ENCODE measurements at regions not wholly inside any gene's neighbourhood (a gene's known extent, or its start where the extent isn't known, plus 50 kb on each side); places are given as distances from the start of the nearest gene placed in this dataset.
A peak's percentile ranks its signal among the peaks of the same experiment; 100 is the strongest.

DNA sequence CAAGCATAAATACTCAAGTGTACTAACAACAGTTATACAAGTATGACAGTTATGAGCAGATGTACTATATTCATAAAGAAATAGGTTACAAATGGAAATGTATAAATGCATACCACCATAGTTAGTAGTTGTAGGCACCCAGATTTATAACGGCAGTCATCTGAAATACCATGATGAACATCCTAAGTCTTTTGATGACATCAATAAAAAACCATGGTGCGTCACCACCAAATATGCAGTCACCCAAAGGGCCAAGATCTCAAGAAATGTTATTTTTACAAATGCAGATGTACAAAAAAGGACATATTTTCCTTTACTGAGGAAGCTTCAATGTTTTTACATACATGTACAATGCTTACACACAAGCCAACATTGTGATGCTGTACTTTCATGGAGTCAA, 70.8 kb upstream of the XPA start:
- peaks cover 20% of the 10 kb centered on the region for H3K27me3 ChIP-seq (ENCODE audit: insufficient read depth, low read length)
- no peaks in the 10 kb centered on the region for H3K9me3 ChIP-seq (ENCODE audit: low read depth, low read length)
- TF ChIP-seq, protein P1, sequence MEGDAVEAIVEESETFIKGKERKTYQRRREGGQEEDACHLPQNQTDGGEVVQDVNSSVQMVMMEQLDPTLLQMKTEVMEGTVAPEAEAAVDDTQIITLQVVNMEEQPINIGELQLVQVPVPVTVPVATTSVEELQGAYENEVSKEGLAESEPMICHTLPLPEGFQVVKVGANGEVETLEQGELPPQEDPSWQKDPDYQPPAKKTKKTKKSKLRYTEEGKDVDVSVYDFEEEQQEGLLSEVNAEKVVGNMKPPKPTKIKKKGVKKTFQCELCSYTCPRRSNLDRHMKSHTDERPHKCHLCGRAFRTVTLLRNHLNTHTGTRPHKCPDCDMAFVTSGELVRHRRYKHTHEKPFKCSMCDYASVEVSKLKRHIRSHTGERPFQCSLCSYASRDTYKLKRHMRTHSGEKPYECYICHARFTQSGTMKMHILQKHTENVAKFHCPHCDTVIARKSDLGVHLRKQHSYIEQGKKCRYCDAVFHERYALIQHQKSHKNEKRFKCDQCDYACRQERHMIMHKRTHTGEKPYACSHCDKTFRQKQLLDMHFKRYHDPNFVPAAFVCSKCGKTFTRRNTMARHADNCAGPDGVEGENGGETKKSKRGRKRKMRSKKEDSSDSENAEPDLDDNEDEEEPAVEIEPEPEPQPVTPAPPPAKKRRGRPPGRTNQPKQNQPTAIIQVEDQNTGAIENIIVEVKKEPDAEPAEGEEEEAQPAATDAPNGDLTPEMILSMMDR (IDR thresholded peaks at IDR 0.05; ENCODE audit: extremely low read depth, low read depth, low read length): no peak
- no peaks in the 10 kb centered on the region for H3K36me3 ChIP-seq (ENCODE audit: insufficient read depth, low read length)
- H2AFZ ChIP-seq (ENCODE audit: low read length): no peak overlapping the region
- DNase-seq (ENCODE audit: insufficient read length, low spot score, missing footprints): no peak
- no peak overlapping the region for H3K4me3 ChIP-seq (ENCODE audit: insufficient read depth, low read length)
- H3K4me1 ChIP-seq (ENCODE audit: insufficient read depth, low read length): peaks cover 25% of the 10 kb centered on the region
- no peaks in the 10 kb centered on the region for H3K79me2 ChIP-seq (ENCODE audit: insufficient read depth, low read length)
- H3K4me2 ChIP-seq (ENCODE audit: insufficient read depth, low read length): no peak overlapping the region
- H3K27ac ChIP-seq (ENCODE audit: low read depth, low read length): peak overlapping the region; percentile 64
- no peaks in the 10 kb centered on the region for H4K20me1 ChIP-seq (ENCODE audit: insufficient read depth, low read length)

DNA sequence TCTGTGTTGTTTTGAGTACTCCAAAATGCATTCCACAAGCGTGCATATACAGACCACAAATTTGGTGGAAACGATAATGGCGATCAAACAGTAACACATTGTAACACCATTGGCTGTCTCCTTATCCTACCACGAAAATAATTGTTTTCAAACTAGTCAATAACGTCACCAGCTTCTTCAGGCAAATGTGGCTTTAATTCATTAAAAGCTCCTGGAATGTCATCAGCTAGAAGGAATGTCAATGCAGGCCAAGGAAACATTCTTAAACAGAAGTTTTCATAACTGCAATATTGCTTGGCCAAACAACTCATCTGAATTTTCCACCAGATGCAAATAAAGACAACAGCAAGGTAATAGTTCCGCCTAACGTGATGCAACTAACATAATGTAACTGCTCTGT, 71.6 kb upstream of the XPA start:
- Histone ChIP-seq H3K9me3 (ENCODE audit: low read depth, low read length) (no peaks in the 10 kb centered on the region), H3K4me3 (ENCODE audit: insufficient read depth, low read length) (peak overlapping the region; percentile 2), H4K20me1 (ENCODE audit: insufficient read depth, low read length) (no peaks in the 10 kb centered on the region), H3K27me3 (ENCODE audit: insufficient read depth, low read length) (peaks cover 11% of the 10 kb centered on the region), H3K4me2 (ENCODE audit: insufficient read depth, low read length) (peak overlapping the region; percentile 57), H3K27ac (ENCODE audit: low read depth, low read length) (peak overlapping the region; percentile 64), H3K79me2 (ENCODE audit: insufficient read depth, low read length) (no peaks in the 10 kb centered on the region), H3K4me1 (ENCODE audit: insufficient read depth, low read length) (peaks cover 30% of the 10 kb centered on the region), H3K36me3 (ENCODE audit: insufficient read depth, low read length) (no peaks in the 10 kb centered on the region), H2AFZ (ENCODE audit: low read length) (no peak overlapping the region)
- TF ChIP-seq, protein P1 (IDR thresholded peaks at IDR 0.05; ENCODE audit: extremely low read depth, low read depth, low read length): no peak
- DNase-seq (ENCODE audit: insufficient read length, low spot score, missing footprints): peak; percentile 78

DNA sequence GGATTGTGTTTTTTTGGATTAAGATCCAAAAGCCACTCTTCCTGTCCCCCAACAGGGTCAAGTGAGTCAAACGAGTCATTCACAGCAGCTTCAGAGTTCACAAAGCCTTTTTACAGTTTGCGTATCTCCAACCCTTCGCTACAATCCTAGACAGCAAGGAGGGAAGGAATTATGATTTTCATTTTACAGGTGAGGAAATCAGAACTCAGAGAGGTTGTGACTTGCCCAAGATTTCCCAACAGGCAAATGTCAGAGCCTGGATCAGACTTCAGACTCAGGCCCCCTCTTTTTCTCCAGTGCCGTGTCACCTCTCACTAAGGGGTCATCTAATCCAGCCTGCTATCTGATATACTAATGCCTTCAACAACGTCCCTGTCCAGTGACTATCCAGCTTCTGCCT, 72.1 kb upstream of the XPA start:
- Histone ChIP-seq H2AFZ (ENCODE audit: low read length) (no peak overlapping the region), H3K4me1 (ENCODE audit: insufficient read depth, low read length) (peaks cover 33% of the 10 kb centered on the region), H3K27ac (ENCODE audit: low read depth, low read length) (peak overlapping the region; percentile 64), H3K9me3 (ENCODE audit: low read depth, low read length) (no peaks in the 10 kb centered on the region), H4K20me1 (ENCODE audit: insufficient read depth, low read length) (no peaks in the 10 kb centered on the region), H3K27me3 (ENCODE audit: insufficient read depth, low read length) (peaks cover 8% of the 10 kb centered on the region), H3K4me2 (ENCODE audit: insufficient read depth, low read length) (peak overlapping the region; percentile 57), H3K36me3 (ENCODE audit: insufficient read depth, low read length) (no peaks in the 10 kb centered on the region), H3K79me2 (ENCODE audit: insufficient read depth, low read length) (no peaks in the 10 kb centered on the region), H3K4me3 (ENCODE audit: insufficient read depth, low read length) (peak overlapping the region; percentile 2)
- TF ChIP-seq, protein P1 (IDR thresholded peaks at IDR 0.05; ENCODE audit: extremely low read depth, low read depth, low read length): no peak
- no peak for DNase-seq (ENCODE audit: insufficient read length, low spot score, missing footprints)

DNA sequence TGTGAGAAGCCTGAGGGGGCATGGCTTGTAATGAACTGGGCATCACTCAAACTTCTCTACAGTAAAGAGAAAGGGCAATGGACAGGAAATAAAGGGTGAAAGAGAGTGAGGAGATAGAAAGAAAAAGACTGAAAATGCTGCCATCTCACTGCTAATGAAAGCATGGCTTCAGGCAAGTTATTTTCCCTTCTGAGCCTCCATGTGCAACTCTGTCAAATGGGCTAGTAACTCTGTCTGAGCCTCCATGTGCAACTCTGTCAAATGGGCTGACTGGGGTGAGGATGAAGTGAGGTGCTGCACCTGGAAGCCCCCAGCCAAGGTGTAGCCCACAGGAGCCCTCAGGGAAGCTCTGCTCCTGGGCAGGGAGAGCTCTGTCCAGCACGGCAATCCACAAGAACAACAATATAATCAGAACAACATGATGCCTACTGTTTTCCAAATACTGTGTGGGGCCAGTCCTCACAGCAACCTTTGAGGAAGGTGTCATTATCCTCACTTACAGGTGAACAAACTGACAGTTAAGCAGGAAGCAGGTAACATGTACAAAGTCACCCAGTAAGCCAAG, 73.8 kb upstream of the XPA start:
- Histone ChIP-seq H3K4me2 (ENCODE audit: insufficient read depth, low read length) (no peak overlapping the region), H2AFZ (ENCODE audit: low read length) (no peak overlapping the region), H3K4me3 (ENCODE audit: insufficient read depth, low read length) (no peak overlapping the region), H3K4me1 (ENCODE audit: insufficient read depth, low read length) (peaks cover 31% of the 10 kb centered on the region), H3K27ac (ENCODE audit: low read depth, low read length) (no peak overlapping the region), H3K79me2 (ENCODE audit: insufficient read depth, low read length) (no peaks in the 10 kb centered on the region), H3K36me3 (ENCODE audit: insufficient read depth, low read length) (no peaks in the 10 kb centered on the region), H3K27me3 (ENCODE audit: insufficient read depth, low read length) (peaks cover 10% of the 10 kb centered on the region), H4K20me1 (ENCODE audit: insufficient read depth, low read length) (no peaks in the 10 kb centered on the region), H3K9me3 (ENCODE audit: low read depth, low read length) (no peaks in the 10 kb centered on the region)
- TF ChIP-seq, protein P1 (IDR thresholded peaks at IDR 0.05; ENCODE audit: extremely low read depth, low read depth, low read length): no peak
- no peak for DNase-seq (ENCODE audit: insufficient read length, low spot score, missing footprints)

Data from osteoblast (primary cell).